ENCODE measurements at regions not wholly inside any gene's neighbourhood (a gene's known extent, or its start where the extent isn't known, plus 50 kb on each side); places are given as distances from the start of the nearest gene placed in this dataset.

GRCh38 chr3:160061525-160061924 is 72.9 kb downstream of the IL12A start:
- TF ChIP-seq CTCF (IDR thresholded peaks at IDR 0.05 in 4 of 5, conservative IDR thresholded peaks at IDR 0.05 in 1 of 5) = no peak
- TF ChIP-seq POLR2A (IDR thresholded peaks at IDR 0.05) = no peak
- Histone ChIP-seq H3K27ac (no peak overlapping the region), H3K9me3 (no peaks in the 10 kb centered on the region), H3K4me3 (no peak overlapping the region), H3K27me3 (no peaks in the 10 kb centered on the region), H3K36me3 (no peaks in the 10 kb centered on the region), H3K4me1 (no peaks in the 10 kb centered on the region)
- DNase-seq = no peak
- intact Hi-C loops (cut with DNase I; ENCODE audit: low total_unique reads) (no loop called here), in situ Hi-C loops (cut with MboI; ENCODE audit: low sequenced_read_pairs in 4 of 4) (no loop called here)
- no peak for ATAC-seq

- DNase-seq (no peak), ATAC-seq (no peak)
- H3K36me3 ChIP-seq = no peaks in the 10 kb centered on the region
- no peaks in the 10 kb centered on the region for H3K4me1 ChIP-seq
- in situ Hi-C loops (cut with MboI; ENCODE audit: low sequenced_read_pairs in 4 of 4) (no loop called here), intact Hi-C loops (cut with DNase I; ENCODE audit: low total_unique reads) (no loop called here)
- H3K9me3 ChIP-seq = no peaks in the 10 kb centered on the region
- H3K27ac ChIP-seq = no peak overlapping the region
- no peak for TF ChIP-seq POLR2A (IDR thresholded peaks at IDR 0.05)
- no peak for TF ChIP-seq CTCF (IDR thresholded peaks at IDR 0.05 in 4 of 5, conservative IDR thresholded peaks at IDR 0.05 in 1 of 5)
- no peaks in the 10 kb centered on the region for H3K27me3 ChIP-seq
- H3K4me3 ChIP-seq = no peak overlapping the region
Measured at GRCh38 chr3:160065282-160065681, 76.6 kb downstream of the IL12A start.

- Histone ChIP-seq H3K27ac (no peak overlapping the region), H3K4me3 (no peak overlapping the region), H3K36me3 (no peaks in the 10 kb centered on the region), H3K9me3 (no peaks in the 10 kb centered on the region), H3K4me1 (no peaks in the 10 kb centered on the region), H3K27me3 (no peaks in the 10 kb centered on the region)
- intact Hi-C loops (cut with DNase I; ENCODE audit: low total_unique reads) (no loop called here), in situ Hi-C loops (cut with MboI; ENCODE audit: low sequenced_read_pairs in 4 of 4) (no loop called here)
- no peak for TF ChIP-seq CTCF (IDR thresholded peaks at IDR 0.05 in 4 of 5, conservative IDR thresholded peaks at IDR 0.05 in 1 of 5)
- TF ChIP-seq POLR2A (IDR thresholded peaks at IDR 0.05) = no peak
- DNase-seq = no peak
- no peak for ATAC-seq
Measured at GRCh38 chr3:160065786-160066185, 77.2 kb downstream of the IL12A start.

- ATAC-seq = no peak
- no peak overlapping the region for H3K27ac ChIP-seq
- no peaks in the 10 kb centered on the region for H3K9me3 ChIP-seq
- DNase-seq = no peak
- H3K36me3 ChIP-seq = no peaks in the 10 kb centered on the region
- in situ Hi-C loops (cut with MboI; ENCODE audit: low sequenced_read_pairs in 4 of 4) = no loop called here
- H3K27me3 ChIP-seq = no peaks in the 10 kb centered on the region
- TF ChIP-seq POLR2A (IDR thresholded peaks at IDR 0.05) = no peak
- TF ChIP-seq CTCF (IDR thresholded peaks at IDR 0.05 in 4 of 5, conservative IDR thresholded peaks at IDR 0.05 in 1 of 5) = no peak
- intact Hi-C loops (cut with DNase I; ENCODE audit: low total_unique reads) = no loop called here
- no peaks in the 10 kb centered on the region for H3K4me1 ChIP-seq
- H3K4me3 ChIP-seq = no peak overlapping the region
Measured at GRCh38 chr3:160069986-160070385, 81.4 kb downstream of the IL12A start.

- intact Hi-C loops (cut with DNase I; ENCODE audit: low total_unique reads) = no loop called here
- no peaks in the 10 kb centered on the region for H3K4me1 ChIP-seq
Measured at GRCh38 chr3:160076519-160076918, 87.9 kb downstream of the IL12A start.

More at GRCh38 chr3:160076519-160076918, 87.9 kb downstream of the IL12A start:
- H3K4me3 ChIP-seq = no peak overlapping the region
- no peak for TF ChIP-seq CTCF (IDR thresholded peaks at IDR 0.05 in 4 of 5, conservative IDR thresholded peaks at IDR 0.05 in 1 of 5)
- TF ChIP-seq POLR2A (IDR thresholded peaks at IDR 0.05) = no peak
- in situ Hi-C loops (cut with MboI; ENCODE audit: low sequenced_read_pairs in 4 of 4) = no loop called here
- no peak overlapping the region for H3K27ac ChIP-seq
- H3K27me3 ChIP-seq = no peaks in the 10 kb centered on the region
- H3K36me3 ChIP-seq = no peaks in the 10 kb centered on the region
- ATAC-seq (no peak), DNase-seq (no peak)
- no peaks in the 10 kb centered on the region for H3K9me3 ChIP-seq
